NCI-H446 treated with DMSO at 0.1 percent for 48 hours (cell line): ENCODE measurements at regions not wholly inside any gene's neighbourhood (a gene's known extent, or its start where the extent isn't known, plus 50 kb on each side); places are given as distances from the start of the nearest gene placed in this dataset.

ENCODE experiments used
- DNase-seq: peaks from one replicate; lab custom pipeline; 2025; lab: John Stamatoyannopoulos, UW

DNA sequence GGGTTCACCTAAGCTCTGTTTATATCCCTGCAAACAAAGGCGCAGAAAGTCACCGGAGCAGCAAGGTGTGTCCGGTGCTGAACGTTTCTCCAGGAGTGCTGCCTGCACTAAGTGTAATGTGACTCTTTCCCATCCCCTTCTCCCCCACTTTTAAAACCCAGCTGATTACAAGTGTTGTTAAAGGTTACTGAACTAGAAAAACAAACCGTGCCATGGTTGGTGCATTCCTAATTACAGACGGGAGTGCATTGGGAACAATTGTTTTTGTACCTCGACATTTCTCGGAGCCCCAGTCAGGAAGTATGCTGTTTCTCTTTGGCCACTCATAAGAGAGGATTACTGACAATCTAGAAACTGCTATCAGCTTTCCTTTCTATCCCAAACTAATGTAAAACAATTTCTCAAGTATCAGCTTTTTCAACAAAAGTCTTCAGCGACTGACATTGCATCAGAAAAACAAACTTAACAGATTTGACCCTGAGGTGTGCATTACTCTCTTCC lies 441.0 kb upstream of the SALL1 start:
- no peak for DNase-seq

DNA sequence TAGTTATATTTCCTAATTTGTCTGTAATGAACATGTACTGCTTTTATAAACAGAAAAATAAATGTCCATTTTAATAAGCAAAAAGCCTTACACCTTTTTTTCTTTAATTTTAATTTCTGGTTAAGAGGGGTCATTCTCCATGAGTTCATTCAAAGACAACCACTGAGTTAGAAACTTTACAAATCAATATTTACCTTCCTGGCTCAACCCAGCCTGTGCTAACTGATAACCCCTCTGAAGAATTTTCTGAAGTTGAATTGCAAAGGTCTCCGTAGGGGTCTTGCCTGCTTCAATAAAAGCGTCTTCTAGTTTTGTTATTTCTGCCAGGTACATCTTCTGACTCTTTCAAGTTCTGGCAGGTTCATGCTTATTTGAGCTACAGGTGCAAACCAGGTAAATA lies 440.4 kb upstream of the SALL1 start:
- no peak for DNase-seq

DNA sequence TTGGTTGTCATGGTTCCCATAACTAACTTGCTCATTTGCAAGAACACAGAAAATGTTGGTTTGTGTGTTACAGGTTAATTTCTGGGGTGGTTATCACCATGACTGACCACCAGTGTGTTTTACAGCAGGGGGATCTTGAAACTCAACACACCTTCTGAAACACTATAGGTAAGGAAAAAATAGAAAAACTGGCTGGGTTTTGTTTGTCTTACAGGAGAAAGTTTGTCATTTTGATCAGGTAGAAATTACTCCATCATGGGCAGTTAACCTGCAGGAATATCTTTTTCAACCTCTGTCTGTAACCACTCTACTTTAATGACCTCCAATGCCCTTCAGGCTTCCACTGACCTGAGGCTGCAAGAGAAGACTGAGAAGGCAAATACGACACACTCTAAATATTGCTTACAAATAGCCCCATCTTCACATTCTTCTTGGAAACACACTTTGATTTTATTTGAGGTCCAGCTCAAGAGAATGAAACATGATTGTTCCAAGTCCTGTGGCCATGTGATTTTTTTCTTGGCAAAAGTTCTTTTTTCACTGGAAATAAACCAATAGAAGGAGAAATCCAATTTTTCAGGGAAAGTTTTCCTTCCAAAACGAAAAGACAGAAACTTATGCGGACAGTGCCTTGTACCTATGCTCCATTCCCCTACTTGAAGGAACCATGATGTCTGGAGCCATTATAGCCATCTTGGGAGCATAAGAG lies 428.7 kb upstream of the SALL1 start:
- DNase-seq = no peak

DNA sequence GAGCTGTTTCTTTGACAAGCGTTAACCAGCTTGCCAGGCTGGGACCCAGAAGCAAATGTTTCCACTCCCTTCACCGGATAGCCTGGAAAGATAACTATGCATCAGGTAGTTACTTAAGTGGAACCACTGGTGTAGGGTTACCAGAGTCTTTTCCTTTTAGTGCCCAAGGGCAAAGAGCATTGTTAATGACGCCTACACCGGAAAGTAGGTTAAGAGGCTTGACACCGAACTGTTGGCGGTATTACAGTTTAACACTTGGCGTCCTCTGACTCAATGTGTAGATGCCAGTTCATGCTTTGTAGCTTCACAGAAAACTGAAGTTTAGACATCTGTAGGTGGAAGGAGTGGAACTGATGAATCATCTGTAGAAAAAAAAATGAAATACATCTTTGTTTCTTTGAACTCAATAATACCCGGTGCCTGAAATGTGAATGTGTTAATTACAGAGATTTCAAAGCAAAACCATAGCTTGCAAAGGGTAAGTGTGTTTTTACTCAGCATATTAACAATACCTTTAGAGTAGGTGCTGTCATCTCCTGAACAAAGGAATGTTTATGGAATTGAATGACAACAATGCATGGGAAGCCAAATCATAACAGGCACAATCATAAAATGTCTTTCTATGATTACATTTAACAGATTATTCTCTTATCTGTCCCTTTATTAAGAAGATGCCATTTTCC lies 426.7 kb upstream of the SALL1 start:
- no peak for DNase-seq

DNA sequence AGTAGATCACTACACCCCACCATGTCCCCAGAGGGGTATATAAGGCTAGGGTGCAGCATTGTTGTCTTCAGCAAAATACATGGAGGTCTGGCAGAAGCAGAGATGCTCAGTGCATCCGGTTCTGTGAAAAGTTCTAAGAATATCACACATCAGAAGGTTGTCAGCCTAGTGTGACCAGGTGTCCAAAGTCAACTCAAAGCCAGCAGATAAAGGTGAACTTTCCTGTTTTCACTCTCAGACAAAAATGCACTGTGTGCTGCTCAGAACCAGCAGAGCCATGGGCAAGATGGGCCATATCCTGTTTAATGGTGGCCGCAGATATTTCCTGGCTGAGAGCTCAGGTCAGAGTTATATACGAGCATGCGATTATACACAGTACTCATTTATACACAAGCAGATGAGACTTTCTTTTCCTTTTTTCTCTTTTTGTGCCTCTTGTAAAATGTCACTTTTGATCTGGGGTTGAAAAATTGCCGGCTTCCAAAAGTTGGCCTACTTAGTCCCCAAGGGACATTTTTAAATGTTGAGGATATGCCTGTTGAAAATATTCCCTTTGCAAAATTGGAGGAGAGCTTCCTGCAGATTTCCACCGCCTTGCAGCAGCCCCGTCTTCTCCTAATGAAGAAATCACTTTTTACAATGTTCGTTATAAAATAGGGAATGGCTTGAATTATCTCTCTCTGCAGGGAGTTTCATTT lies 425.6 kb upstream of the SALL1 start:
- DNase-seq = no peak

DNA sequence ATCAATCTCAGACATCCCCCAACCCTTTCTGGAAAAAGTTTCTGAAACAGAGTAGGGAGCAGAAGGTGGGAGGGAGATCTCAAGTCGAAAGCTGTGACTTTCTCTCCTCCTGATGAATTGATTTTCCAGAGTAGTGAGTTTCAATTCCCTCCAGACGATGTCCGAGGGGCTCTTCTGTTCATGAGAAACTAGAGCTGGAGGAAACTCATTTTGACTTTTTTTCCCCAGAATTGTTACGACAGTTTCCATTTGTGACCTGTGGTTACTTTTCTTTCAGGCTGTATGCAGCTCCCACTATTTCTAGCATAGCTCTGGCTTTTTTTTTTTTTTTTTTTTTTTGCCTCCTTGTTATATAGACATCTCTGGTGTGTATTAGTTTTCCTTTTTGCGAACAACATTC lies 422.1 kb upstream of the SALL1 start:
- DNase-seq = no peak

DNA sequence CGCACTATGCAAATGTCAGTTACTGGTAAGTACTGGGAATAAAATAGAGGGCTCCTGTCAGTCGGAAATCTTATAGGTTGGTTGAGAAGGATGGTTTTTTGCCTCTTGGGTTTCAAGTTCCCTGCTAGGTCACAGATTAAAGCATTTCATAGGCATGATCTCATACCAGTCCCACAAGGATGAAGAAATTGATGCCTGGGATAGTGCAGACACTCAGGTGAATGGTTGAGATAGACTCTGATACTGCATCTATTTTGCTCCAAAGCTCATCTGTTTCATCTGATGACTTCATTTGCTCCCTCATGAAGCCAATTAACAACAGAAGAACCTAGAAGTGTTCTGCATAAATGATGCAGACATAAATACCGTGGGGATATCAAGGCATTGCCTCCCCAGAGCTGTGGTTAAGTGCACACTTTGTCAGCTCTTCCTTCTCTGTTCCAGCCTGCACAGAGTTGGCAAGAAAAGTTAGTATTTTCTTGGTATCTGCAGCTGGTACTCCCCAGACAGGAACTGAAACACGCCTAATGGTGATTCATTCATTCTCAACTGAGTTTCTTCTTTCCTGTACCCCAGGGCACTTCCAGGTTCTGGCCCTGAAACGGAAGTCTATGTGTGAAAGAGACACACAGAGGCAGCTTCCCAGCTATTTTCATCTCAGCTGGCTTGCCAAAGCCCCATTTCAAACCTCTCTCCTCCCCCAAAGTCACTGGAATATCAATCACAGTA lies 418.3 kb upstream of the SALL1 start:
- DNase-seq = no peak

DNA sequence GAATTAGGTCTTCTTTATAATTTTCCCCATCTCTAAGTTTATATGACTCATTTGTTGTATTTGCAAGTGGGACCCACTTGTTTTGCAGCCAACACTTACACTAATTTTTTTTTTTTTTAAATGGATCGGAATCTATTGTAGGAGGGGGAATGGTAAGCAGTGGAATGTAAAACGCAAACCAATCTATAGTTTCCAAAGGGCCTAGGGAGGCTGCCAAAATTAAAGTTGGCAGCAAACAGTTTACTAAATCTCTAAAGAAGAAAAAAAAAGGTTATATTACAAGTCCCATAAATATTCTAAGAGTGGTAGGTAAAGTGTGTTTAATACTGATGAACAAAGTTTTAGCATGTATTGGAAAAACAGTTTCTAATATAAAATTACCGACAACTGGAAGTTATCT lies 416.8 kb upstream of the SALL1 start:
- no peak for DNase-seq

DNA sequence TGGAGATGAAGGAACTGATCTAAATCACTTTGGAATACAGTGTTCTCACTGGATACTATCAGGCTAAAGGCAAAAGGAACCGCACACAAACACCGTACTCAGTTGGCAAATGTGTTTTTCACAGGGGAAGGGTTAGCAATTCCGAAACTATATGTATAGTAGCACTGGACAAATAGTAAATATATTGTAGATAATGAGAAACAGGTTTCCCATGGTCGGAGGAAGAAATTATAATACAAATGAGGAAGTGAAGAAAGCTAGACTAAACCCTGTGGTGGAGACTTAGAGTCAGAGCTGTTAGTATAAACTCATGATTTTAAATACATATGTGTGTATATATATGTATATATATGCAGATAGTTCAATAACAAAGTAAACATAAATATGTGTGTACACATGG lies 414.1 kb upstream of the SALL1 start:
- no peak for DNase-seq

DNA sequence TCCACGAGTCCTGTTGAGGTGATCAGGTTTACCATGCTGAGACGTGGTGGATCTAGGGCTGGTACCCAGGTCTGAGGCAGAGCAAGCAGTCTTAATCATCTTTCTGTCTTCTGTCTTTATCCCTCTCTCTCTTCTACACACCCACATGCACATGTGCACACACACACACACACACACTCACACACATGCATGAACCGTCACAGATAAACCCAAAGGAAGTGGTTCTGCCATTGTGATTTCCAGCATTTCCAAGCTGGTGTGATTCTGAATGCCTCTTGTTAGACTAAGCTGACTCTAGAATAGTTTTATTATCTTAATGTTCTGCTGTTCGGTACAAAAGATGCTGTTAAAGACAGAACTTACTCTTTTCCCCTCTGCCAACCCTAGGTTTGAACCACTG lies 411.8 kb upstream of the SALL1 start:
- no peak for DNase-seq

DNA sequence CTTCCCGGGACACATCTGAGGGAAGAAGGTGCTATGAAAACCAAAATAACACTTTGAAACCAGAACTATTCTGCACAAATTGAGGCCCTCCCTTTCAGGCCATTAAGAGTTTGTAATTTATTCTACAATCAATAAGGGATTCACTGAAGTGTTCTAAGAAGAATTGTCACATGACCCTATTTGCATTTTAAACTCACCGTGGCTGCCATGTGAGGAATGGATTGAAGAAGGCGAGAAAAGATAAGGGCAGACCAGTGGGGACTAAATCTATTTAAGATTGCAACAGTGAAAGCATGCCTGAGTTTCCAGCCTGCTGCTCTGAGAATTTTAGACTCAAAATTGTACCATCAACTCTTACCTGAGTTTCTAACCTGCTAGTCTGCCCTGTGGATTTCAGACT lies 408.8 kb upstream of the SALL1 start:
- DNase-seq = no peak

DNA sequence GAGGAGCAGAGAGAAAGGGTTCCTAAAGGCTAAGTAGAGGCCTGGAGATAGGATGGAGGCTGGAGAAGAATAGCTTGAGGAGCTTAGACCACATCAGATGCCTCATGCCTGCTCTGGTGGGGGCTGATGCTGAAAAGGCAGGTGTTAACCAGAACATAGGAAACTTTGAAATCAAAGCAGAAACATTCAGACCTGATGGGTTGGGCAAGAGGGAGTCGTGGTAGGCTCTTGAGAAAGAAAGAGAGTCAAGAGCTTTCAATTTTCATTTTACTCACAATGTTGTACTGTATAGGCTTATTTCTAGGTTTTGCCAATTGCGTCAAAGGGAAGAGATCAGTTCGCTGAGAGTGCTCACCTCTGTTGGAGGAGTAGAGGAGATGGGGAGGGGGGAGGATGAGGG lies 406.6 kb upstream of the SALL1 start:
- DNase-seq = no peak

DNA sequence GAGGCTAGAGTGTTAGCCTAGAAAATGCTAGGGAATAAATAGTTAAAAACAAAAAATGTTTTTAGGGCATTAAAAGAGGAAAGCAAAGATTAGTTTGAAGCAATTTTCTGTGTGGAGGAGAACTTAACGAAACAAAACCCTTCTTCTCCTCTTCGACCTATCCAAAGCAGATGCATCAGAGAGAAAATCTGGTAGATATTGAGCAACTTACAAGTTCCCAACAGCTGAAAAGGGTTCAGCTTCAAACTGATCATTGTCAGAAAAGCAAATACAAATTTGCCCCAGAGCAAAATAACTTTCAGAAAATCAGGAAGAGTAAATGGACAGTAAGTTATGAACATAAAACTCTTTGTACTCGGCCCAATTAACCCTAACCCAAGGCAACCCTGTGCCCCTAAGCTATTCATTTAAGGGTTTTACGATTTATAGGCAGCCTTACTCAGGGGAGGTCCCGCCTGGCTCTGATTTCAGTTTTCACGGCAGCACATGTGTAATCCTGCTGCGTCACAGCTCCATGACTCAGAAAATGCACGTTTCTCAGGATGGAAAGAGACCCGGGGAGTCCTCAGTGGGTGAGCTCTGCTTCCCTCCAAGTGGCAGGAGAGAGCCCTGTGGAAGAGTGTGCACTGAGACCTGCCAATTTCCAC lies 405.7 kb upstream of the SALL1 start:
- no peak for DNase-seq

DNA sequence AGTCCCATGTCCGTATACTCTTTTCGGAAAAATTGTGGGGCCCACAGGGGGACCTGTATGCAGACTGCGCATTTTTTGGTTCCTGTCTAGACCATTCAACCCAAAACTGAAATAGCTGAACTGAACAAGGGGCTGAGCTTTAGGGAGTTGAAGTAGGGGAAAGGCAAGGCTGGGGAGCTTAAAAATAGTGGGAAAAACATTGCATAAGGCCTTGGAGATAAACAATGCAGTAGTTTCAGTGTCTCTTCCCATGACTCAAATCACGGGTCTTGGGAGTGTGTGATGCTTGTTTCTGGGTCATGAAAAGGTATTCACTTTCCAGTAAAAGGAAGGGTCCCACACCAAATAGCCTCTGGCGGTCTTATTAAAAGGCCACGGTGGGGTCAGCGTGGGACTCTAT lies 402.8 kb upstream of the SALL1 start:
- DNase-seq = no peak

DNA sequence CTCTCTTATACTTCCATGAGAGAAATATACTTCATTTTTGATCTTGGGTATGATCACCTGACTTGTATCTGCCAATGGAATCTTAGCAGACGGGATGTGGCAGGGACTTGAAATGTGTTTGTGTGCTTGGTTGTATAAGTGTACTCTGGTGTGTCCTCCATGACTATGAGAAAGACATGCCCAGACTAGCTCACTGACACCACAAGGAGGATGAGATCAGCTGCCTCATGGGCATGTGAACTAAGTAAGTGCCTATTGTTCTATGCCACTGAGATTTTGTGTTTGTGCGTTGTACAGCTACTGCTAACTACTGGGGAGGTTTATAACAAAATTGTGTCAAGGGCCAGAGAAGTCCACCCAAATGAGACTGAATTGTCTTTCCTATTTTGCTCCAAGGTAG lies 402.2 kb upstream of the SALL1 start:
- no peak for DNase-seq

DNA sequence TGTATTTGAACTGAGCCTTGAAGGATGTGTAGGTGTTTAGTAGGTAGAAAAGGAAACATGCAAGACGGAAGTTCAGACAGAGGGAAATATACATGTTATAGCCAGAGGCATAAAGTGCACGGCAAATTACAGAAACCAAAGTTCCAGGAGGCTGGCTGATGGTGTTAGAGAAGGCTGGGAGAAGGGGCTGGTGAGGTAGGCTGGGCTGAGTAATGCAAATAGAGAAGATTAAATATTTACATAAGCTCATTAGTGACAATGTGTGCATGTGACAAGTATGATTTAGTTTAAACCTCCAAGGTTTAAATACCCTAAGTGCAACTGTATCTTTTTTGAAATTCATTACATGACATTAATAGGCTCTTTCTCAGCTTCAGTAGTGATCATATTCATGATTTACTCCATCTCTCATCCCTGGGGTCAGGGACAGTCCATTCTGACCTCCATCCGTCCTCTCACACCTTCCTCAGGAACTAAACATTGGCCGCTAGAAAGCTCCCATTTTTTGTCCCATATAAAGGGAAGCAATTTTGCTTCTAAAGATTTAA lies 399.8 kb upstream of the SALL1 start:
- DNase-seq = no peak

DNA sequence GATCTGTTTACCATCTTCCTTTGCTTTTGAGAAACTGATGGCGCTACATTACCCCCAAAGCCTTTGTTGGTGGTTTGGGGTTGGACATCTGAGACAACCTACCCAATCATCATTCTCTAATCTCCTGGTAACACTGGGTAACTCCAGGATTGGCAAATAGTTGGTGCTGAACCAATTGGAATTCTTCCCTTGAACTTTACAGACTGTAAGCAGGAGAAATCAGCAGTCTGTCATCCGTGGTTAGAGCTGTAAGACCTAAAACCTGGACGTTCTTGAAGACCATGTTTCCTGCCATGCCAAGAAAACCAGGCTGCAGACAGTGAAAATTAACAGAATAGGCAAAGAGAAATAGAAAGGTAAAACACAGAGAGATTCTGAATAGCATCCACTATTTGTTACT lies 398.8 kb upstream of the SALL1 start:
- no peak for DNase-seq

DNA sequence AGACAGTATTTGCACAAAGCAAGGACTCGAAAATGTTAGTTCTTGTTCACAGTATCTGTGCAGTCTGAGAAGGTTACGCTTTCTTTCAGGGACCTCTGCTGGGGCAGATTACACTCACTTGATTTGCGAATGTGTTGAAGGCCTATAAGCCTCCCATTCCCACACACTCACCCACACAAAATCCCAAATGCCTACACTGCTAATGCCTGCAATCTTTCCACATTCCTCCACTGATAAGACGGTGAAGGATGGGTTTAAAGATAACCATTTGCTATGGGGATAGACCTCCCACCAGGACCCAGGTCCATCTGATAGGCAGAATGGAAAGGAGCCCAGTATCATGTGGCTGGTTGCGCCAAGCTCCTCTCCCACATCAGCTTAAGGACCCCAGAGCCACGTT lies 394.9 kb upstream of the SALL1 start:
- DNase-seq = no peak

DNA sequence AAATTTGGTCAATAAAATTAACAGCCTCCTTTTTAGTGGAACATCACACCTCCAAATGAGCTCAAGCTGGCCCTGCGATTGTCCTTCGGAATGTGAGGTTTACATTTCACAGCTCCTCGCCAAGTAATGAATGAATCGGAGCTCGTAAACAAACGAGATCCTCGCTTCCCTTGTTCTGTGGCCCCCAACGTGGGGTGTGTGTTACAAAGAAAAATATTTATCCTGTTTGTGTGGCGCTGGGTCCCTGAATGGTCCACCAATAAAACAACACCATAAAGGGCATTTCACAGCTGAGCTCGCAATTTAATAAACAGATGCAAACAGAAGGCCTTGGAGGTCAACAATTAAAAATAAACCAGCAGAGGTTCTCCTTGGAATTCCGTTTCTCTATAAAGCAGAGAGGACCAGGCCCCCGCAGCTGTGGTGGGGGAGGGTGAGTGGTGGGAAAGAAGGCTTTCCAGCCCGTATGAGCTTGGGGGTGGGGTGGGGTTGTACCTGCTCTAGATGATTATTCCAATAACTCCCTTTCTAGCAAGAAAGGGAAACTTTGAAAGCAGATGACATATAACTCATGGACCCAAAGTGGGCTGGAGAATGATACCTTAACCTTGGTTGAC lies 393.9 kb upstream of the SALL1 start:
- DNase-seq = no peak

DNA sequence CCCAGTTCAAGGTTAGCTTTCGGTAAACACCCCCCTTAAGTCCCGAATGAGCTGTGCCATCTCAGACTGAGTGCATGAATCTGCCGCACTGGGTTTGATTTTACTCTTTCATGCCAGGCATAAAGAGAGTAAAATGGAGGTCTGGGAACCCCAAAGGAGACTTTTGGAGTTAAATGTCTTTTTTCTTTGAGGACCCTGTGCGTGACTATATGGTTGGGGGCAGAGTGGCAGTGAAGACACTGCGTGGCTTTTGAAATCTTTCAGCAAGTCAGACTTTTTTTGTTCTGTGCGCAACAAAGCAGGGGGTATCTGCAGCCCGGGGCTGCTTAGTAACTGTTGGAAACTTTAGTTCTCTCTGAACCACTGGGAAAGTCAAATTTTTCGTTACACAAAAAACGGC lies 392.9 kb upstream of the SALL1 start:
- DNase-seq = no peak
